Uterus (tissue), 2 donors: ENCODE measurements at regions not wholly inside any gene's neighbourhood (a gene's known extent, or its start where the extent isn't known, plus 50 kb on each side); places are given as distances from the start of the nearest gene placed in this dataset.

Source experiments
- CTCF ChIP-seq, 4 experiments: fragments of 200-600 bp in 2 of 4; fragments of 450-650 bp in 2 of 4; sonication (generic) in 2 of 4; IDR thresholded peaks; one replicate each; pipeline ENCODE4 v1.5.1; 2016 to 2019; ENCODE audit warnings: antibody characterized with exemption in 4 of 4, mild to moderate bottlenecking in 2 of 4, moderate library complexity in 1 of 4
- POLR2A ChIP-seq, 2 donors: fragments of 450-650 bp; IDR thresholded peaks; one replicate each; pipeline ENCODE4 v1.6.1; 2016; ENCODE audit warnings: antibody characterized with exemption in 2 of 2, mild to moderate bottlenecking in 1 of 2, moderate library complexity in 1 of 2

DNA sequence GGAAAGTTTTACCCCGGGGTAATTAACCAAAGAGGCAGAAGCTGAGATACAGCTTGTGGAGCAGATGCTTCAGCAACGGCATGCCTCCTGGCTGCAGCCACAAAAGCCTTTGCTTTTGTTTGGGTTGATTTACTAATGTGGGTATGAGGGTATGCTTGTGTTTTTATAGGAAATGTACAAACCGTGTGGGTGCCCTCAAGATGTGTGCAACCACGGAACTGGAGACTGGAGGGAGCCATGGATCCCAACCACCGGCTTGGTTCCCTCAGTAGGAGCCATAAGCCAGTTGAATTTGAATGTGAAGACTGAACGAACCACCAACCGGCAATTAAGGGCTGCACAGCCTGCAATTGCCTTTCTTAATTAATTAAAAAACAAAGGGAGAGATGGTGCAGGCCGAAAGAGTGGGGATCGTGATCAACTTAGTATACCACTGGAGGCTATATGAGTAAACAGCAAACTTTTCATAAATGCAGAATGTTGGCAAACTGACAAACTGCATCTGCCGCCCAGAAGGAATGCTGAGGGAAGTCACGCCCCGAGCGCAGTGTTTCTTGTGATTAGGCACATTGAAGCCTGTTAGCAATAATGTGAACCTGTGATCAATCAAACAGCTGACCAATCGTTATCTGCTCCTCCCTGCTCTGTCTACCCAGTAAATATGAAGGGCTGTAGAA is 104.1 kb downstream of the DISP1 start:
- no peak for TF ChIP-seq CTCF (IDR thresholded peaks at IDR 0.05)
- TF ChIP-seq POLR2A (IDR thresholded peaks at IDR 0.05), result no peak
